Astrocyte (in vitro differentiated cells and primary cell): ENCODE measurements at regions not wholly inside any gene's neighbourhood (a gene's known extent, or its start where the extent isn't known, plus 50 kb on each side); places are given as distances from the start of the nearest gene placed in this dataset.

ENCODE experiments used
- EZH2 ChIP-seq: IDR thresholded peaks from 2 replicates; pipeline ENCODE4 v1.6.1; 2012; ENCODE audit warnings: mild to moderate bottlenecking, low read length, inconsistent platforms; ENCODE audit not compliant: insufficient read depth
- TF ChIP-seq, protein P1 (sequence below): IDR thresholded peaks from 2 replicates; pipeline ENCODE4 v1.5.1; 2011; ENCODE audit warnings: low read depth, mild to moderate bottlenecking, inconsistent platforms, low read length, moderate library complexity; ENCODE audit not compliant: insufficient read depth

DNA sequence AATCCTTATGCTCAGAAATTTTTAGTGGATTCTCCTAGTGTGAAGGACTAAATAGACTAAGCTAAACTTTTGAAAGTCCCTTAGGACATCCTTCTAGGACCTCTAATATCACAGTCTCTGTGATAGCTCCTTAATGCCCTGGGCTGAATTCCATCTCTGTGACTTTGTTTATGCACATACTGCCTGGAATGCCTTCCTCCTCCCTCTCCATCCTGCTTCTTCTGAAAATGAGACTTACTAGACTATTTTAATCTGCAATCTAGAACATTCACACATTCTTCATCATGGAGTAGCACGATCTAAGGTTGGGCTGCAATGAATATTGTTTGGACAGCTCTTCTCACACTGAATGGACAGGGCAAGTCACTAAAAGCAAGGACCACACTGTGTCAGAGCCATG is 65.0 kb upstream of the MSX1 start:
- TF ChIP-seq, protein P1, sequence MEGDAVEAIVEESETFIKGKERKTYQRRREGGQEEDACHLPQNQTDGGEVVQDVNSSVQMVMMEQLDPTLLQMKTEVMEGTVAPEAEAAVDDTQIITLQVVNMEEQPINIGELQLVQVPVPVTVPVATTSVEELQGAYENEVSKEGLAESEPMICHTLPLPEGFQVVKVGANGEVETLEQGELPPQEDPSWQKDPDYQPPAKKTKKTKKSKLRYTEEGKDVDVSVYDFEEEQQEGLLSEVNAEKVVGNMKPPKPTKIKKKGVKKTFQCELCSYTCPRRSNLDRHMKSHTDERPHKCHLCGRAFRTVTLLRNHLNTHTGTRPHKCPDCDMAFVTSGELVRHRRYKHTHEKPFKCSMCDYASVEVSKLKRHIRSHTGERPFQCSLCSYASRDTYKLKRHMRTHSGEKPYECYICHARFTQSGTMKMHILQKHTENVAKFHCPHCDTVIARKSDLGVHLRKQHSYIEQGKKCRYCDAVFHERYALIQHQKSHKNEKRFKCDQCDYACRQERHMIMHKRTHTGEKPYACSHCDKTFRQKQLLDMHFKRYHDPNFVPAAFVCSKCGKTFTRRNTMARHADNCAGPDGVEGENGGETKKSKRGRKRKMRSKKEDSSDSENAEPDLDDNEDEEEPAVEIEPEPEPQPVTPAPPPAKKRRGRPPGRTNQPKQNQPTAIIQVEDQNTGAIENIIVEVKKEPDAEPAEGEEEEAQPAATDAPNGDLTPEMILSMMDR: no peak
- no peak for TF ChIP-seq EZH2
